ENCODE measurements at regions not wholly inside any gene's neighbourhood (a gene's known extent, or its start where the extent isn't known, plus 50 kb on each side); places are given as distances from the start of the nearest gene placed in this dataset.

DNA sequence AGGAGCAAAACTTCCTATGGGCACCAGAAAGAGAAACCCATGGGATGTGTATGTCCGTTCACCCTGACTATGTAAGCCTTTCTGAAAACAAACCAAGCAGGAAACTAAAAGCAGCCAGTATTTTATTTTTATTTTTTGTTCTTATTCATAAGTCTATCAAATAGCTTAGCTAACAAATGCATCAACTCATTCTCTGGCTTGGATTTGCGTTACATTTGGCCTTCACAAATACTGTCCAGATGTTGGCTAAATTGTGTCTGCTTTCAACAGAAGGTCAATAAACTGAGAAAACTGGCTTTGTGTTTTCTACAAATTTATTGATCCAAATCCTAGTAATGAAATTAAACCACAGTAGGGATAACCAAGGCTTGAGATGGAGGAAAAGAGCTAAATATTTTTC, 379.0 kb downstream of the NOVA1 start:
- ATAC-seq = no peak
- no peak for TF ChIP-seq ZFP3 (CRISPR knock-in tag; IDR thresholded peaks at IDR 0.05)
- no peak for TF ChIP-seq GLIS3 (CRISPR knock-in tag; IDR thresholded peaks at IDR 0.05)
- no peak for TF ChIP-seq ZC3H10 (CRISPR knock-in tag; IDR thresholded peaks at IDR 0.05)
- TF ChIP-seq, protein P1, sequence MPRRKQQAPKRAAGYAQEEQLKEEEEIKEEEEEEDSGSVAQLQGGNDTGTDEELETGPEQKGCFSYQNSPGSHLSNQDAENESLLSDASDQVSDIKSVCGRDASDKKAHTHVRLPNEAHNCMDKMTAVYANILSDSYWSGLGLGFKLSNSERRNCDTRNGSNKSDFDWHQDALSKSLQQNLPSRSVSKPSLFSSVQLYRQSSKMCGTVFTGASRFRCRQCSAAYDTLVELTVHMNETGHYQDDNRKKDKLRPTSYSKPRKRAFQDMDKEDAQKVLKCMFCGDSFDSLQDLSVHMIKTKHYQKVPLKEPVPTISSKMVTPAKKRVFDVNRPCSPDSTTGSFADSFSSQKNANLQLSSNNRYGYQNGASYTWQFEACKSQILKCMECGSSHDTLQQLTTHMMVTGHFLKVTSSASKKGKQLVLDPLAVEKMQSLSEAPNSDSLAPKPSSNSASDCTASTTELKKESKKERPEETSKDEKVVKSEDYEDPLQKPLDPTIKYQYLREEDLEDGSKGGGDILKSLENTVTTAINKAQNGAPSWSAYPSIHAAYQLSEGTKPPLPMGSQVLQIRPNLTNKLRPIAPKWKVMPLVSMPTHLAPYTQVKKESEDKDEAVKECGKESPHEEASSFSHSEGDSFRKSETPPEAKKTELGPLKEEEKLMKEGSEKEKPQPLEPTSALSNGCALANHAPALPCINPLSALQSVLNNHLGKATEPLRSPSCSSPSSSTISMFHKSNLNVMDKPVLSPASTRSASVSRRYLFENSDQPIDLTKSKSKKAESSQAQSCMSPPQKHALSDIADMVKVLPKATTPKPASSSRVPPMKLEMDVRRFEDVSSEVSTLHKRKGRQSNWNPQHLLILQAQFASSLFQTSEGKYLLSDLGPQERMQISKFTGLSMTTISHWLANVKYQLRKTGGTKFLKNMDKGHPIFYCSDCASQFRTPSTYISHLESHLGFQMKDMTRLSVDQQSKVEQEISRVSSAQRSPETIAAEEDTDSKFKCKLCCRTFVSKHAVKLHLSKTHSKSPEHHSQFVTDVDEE (CRISPR knock-in tag; IDR thresholded peaks at IDR 0.05) = no peak
- no peak for TF ChIP-seq ESRRG (CRISPR knock-in tag; IDR thresholded peaks at IDR 0.05)
- TF ChIP-seq TOX (CRISPR knock-in tag; IDR thresholded peaks at IDR 0.05; ENCODE audit: borderline replicate concordance) = no peak

DNA sequence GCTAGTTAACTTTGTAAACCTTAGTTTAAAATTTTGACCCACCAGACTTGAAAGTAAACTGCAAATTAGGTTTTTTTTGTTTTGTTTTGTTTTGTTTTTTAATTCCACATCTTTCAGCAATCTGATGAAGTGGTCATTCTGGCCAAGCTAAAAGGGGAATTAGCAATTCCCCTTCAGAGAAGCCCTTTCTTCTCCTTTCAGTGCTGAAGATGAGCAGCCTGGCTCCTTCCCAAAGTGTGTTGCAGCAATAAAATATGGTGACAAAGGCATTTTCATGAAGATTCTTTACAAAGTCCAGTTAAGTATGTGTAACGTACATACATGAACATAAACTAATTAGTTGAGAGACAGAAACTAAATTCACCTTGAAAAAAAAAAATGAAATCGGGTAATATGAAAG, 380.1 kb downstream of the NOVA1 start:
- ATAC-seq = no peak
- TF ChIP-seq ZNF565 (CRISPR knock-in tag; conservative IDR thresholded peaks at IDR 0.05; ENCODE audit: low read depth) (no peak), ZNF70 (CRISPR knock-in tag; IDR thresholded peaks at IDR 0.05) (no peak), OSR1 (CRISPR knock-in tag; IDR thresholded peaks at IDR 0.05) (no peak), ZFP30 (CRISPR knock-in tag; IDR thresholded peaks at IDR 0.05) (no peak), GLIS3 (CRISPR knock-in tag; IDR thresholded peaks at IDR 0.05) (no peak), ZNF8 (CRISPR knock-in tag; IDR thresholded peaks at IDR 0.05) (no peak), CSDC2 (CRISPR knock-in tag; IDR thresholded peaks at IDR 0.05) (no peak), BACH2 (CRISPR knock-in tag; IDR thresholded peaks at IDR 0.05; ENCODE audit: borderline replicate concordance) (no peak), TOX (CRISPR knock-in tag; IDR thresholded peaks at IDR 0.05; ENCODE audit: borderline replicate concordance) (no peak), ISL1 (CRISPR knock-in tag; IDR thresholded peaks at IDR 0.05) (no peak), PPARA (CRISPR knock-in tag; IDR thresholded peaks at IDR 0.05; ENCODE audit: borderline replicate concordance) (no peak), ARNTL (CRISPR knock-in tag; IDR thresholded peaks at IDR 0.05; ENCODE audit: borderline replicate concordance, low read depth) (no peak), ZFP3 (CRISPR knock-in tag; IDR thresholded peaks at IDR 0.05) (no peak), ZC3H10 (CRISPR knock-in tag; IDR thresholded peaks at IDR 0.05) (no peak), TCF4 (CRISPR knock-in tag; IDR thresholded peaks at IDR 0.05; ENCODE audit: borderline replicate concordance) (no peak)
- TF ChIP-seq, protein P2, sequence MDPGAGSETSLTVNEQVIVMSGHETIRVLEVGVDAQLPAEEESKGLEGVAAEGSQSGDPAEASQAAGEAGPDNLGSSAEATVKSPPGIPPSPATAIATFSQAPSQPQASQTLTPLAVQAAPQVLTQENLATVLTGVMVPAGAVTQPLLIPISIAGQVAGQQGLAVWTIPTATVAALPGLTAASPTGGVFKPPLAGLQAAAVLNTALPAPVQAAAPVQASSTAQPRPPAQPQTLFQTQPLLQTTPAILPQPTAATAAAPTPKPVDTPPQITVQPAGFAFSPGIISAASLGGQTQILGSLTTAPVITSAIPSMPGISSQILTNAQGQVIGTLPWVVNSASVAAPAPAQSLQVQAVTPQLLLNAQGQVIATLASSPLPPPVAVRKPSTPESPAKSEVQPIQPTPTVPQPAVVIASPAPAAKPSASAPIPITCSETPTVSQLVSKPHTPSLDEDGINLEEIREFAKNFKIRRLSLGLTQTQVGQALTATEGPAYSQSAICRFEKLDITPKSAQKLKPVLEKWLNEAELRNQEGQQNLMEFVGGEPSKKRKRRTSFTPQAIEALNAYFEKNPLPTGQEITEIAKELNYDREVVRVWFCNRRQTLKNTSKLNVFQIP (CRISPR knock-in tag; IDR thresholded peaks at IDR 0.05; ENCODE audit: borderline replicate concordance, low read depth) = no peak
- TF ChIP-seq, protein P3, sequence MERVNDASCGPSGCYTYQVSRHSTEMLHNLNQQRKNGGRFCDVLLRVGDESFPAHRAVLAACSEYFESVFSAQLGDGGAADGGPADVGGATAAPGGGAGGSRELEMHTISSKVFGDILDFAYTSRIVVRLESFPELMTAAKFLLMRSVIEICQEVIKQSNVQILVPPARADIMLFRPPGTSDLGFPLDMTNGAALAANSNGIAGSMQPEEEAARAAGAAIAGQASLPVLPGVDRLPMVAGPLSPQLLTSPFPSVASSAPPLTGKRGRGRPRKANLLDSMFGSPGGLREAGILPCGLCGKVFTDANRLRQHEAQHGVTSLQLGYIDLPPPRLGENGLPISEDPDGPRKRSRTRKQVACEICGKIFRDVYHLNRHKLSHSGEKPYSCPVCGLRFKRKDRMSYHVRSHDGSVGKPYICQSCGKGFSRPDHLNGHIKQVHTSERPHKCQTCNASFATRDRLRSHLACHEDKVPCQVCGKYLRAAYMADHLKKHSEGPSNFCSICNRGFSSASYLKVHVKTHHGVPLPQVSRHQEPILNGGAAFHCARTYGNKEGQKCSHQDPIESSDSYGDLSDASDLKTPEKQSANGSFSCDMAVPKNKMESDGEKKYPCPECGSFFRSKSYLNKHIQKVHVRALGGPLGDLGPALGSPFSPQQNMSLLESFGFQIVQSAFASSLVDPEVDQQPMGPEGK (CRISPR knock-in tag; IDR thresholded peaks at IDR 0.05; ENCODE audit: borderline replicate concordance) = no peak
- TF ChIP-seq, protein P1 (CRISPR knock-in tag; IDR thresholded peaks at IDR 0.05) = no peak
- TF ChIP-seq, protein P4, sequence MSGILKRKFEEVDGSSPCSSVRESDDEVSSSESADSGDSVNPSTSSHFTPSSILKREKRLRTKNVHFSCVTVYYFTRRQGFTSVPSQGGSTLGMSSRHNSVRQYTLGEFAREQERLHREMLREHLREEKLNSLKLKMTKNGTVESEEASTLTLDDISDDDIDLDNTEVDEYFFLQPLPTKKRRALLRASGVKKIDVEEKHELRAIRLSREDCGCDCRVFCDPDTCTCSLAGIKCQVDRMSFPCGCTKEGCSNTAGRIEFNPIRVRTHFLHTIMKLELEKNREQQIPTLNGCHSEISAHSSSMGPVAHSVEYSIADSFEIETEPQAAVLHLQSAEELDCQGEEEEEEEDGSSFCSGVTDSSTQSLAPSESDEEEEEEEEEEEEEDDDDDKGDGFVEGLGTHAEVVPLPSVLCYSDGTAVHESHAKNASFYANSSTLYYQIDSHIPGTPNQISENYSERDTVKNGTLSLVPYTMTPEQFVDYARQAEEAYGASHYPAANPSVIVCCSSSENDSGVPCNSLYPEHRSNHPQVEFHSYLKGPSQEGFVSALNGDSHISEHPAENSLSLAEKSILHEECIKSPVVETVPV (CRISPR knock-in tag; IDR thresholded peaks at IDR 0.05) = no peak

DNA sequence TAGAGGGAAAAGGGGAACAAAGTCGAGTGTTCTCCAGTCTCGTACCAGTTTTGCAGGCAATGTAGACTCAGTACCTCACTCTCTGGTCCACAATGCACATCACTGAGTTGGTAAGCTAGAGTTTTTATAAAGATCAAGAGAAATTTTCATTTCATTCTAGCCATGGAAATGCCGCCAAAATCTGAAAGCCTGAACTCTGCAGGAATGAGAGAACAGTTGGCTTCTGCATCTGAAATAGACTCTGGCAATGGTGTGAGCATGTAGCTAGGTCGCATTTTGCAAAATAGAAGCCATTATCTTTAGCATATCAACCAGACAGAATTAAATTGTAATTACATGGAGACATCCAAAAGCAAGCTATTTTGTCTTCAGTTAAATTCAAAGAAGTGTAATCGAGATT, 381.0 kb downstream of the NOVA1 start:
- no peak for ATAC-seq
- TF ChIP-seq, protein P3 (CRISPR knock-in tag; IDR thresholded peaks at IDR 0.05; ENCODE audit: borderline replicate concordance) = no peak
- TF ChIP-seq, protein P4 (CRISPR knock-in tag; IDR thresholded peaks at IDR 0.05) = no peak
- TF ChIP-seq ARNTL (CRISPR knock-in tag; IDR thresholded peaks at IDR 0.05; ENCODE audit: borderline replicate concordance, low read depth) (no peak), GLIS3 (CRISPR knock-in tag; IDR thresholded peaks at IDR 0.05) (no peak), BACH2 (CRISPR knock-in tag; IDR thresholded peaks at IDR 0.05; ENCODE audit: borderline replicate concordance) (no peak), ZNF70 (CRISPR knock-in tag; IDR thresholded peaks at IDR 0.05) (no peak), ESRRG (CRISPR knock-in tag; IDR thresholded peaks at IDR 0.05) (no peak)
- TF ChIP-seq, protein P2 (CRISPR knock-in tag; IDR thresholded peaks at IDR 0.05; ENCODE audit: borderline replicate concordance, low read depth) = no peak
